ENCODE measurements at regions not wholly inside any gene's neighbourhood (a gene's known extent, or its start where the extent isn't known, plus 50 kb on each side); places are given as distances from the start of the nearest gene placed in this dataset.

- no peaks in the 10 kb centered on the region for H3K36me3 ChIP-seq
- DNase-seq: no peak
- no peaks in the 10 kb centered on the region for H3K9me3 ChIP-seq
- H3K4me3 ChIP-seq: no peak overlapping the region
- TF ChIP-seq CTCF (IDR thresholded peaks at IDR 0.05): no peak
- no peak for TF ChIP-seq POLR2A (IDR thresholded peaks at IDR 0.05)
- H3K27ac ChIP-seq: no peak overlapping the region
- no peaks in the 10 kb centered on the region for H3K27me3 ChIP-seq
- H3K4me1 ChIP-seq: no peaks in the 10 kb centered on the region
- intact Hi-C loops (cut with DNase I; ENCODE audit: low total_unique reads): no loop called here
These were observed 92.7 kb upstream of the GPR141 start for GRCh38 chr7:37590824-37591223.

- intact Hi-C loops (cut with DNase I; ENCODE audit: low total_unique reads): no loop called here
- Histone ChIP-seq H3K36me3 (no peaks in the 10 kb centered on the region), H3K27me3 (no peaks in the 10 kb centered on the region), H3K4me1 (no peaks in the 10 kb centered on the region), H3K4me3 (no peak overlapping the region), H3K27ac (no peak overlapping the region), H3K9me3 (no peaks in the 10 kb centered on the region)
- TF ChIP-seq CTCF (IDR thresholded peaks at IDR 0.05): no peak
- TF ChIP-seq POLR2A (IDR thresholded peaks at IDR 0.05): no peak
- DNase-seq: no peak
These were observed 91.2 kb upstream of the GPR141 start for GRCh38 chr7:37592366-37592765.

- H3K27me3 ChIP-seq: no peaks in the 10 kb centered on the region
- TF ChIP-seq POLR2A (IDR thresholded peaks at IDR 0.05) (no peak), CTCF (IDR thresholded peaks at IDR 0.05) (no peak)
- no peak for DNase-seq
- intact Hi-C loops (cut with DNase I; ENCODE audit: low total_unique reads): no loop called here
- no peaks in the 10 kb centered on the region for H3K4me1 ChIP-seq
- H3K36me3 ChIP-seq: no peaks in the 10 kb centered on the region
- no peak overlapping the region for H3K27ac ChIP-seq
- no peaks in the 10 kb centered on the region for H3K9me3 ChIP-seq
- H3K4me3 ChIP-seq: no peak overlapping the region
These were observed 89.0 kb upstream of the GPR141 start for GRCh38 chr7:37594602-37595001.

- H3K9me3 ChIP-seq: no peaks in the 10 kb centered on the region
- H3K4me3 ChIP-seq: no peak overlapping the region
- no peaks in the 10 kb centered on the region for H3K27me3 ChIP-seq
- H3K27ac ChIP-seq: no peak overlapping the region
- intact Hi-C loops (cut with DNase I; ENCODE audit: low total_unique reads): no loop called here
- DNase-seq: no peak
- no peaks in the 10 kb centered on the region for H3K4me1 ChIP-seq
- TF ChIP-seq POLR2A (IDR thresholded peaks at IDR 0.05) (no peak), CTCF (IDR thresholded peaks at IDR 0.05) (no peak)
- H3K36me3 ChIP-seq: no peaks in the 10 kb centered on the region
These were observed 84.7 kb upstream of the GPR141 start for GRCh38 chr7:37598824-37599223.

GRCh38 chr7:37601321-37601720 is 82.2 kb upstream of the GPR141 start:
- Histone ChIP-seq H3K4me1 (no peaks in the 10 kb centered on the region), H3K4me3 (no peak overlapping the region), H3K27ac (no peak overlapping the region), H3K27me3 (no peaks in the 10 kb centered on the region), H3K9me3 (no peaks in the 10 kb centered on the region), H3K36me3 (no peaks in the 10 kb centered on the region)
- no peak for TF ChIP-seq POLR2A (IDR thresholded peaks at IDR 0.05)
- no peak for TF ChIP-seq CTCF (IDR thresholded peaks at IDR 0.05)
- no peak for DNase-seq
- intact Hi-C loops (cut with DNase I; ENCODE audit: low total_unique reads): no loop called here

Data from uterus (tissue), 3 donors.